CD4-positive, alpha-beta T cell treated with Interleukin-4 for 1 hour (primary cell): ENCODE measurements at regions not wholly inside any gene's neighbourhood (a gene's known extent, or its start where the extent isn't known, plus 50 kb on each side); places are given as distances from the start of the nearest gene placed in this dataset.

ENCODE experiments used
- DNase-seq, 2 donors: peaks; one replicate each; pipeline ENCODE4 v3.0.0-alpha.2; 2020 to 2022

DNA sequence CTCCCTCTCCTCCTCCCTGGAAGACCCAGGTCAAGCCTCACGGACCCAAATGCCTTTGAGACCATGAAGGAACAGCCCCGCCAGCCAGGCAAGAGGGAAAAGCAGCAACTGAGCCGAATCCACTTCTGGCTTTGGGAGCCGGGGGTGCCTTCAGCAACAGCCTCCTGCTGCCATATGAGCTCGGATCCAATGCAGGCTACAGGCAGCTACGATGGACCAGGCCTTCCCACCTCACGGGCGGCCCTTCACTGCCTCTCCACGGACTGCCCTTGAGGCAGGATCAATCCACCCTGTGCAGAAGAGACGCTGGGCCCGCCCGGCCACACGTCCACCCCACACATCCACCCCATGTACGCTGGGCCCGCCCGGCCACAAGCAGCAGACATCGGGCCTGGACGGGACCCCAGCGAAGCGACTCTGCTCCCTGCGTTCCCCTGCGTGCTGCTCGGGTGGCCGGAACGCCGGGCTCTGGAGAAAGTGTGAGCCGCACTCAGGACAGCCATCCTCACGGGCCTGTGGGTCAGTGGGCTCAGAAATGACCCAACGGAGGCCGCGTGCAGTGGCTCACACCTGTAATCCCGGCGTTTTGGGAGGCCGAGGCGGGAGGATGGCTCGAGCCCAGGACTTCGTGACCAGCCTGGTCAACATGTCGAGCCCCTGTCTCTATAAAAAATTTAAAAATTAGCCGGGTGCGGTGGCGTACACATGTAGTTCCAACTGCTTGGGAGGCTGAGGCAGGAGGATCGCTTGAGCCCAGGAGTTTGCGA is 82.0 kb downstream of the FOXL3 start:
- DNase-seq, result no peak

GRCh38 chr7:372546-372931 is 82.6 kb downstream of the FOXL3 start:
- DNase-seq, result no peak

GRCh38 chr7:372932-373791 is 83.2 kb downstream of the FOXL3 start:
- DNase-seq, result peak in 1 of 2 donors; percentile 3

- no peak for DNase-seq
Measured at GRCh38 chr7:373818-374705, 84.1 kb downstream of the FOXL3 start.

- peak in 1 of 2 donors; percentile 9 for DNase-seq
Measured at GRCh38 chr7:374706-375311, 84.8 kb downstream of the FOXL3 start.

GRCh38 chr7:375321-375831 is 85.4 kb downstream of the FOXL3 start:
- DNase-seq, result peak in 1 of 2 donors; percentile 10

DNA sequence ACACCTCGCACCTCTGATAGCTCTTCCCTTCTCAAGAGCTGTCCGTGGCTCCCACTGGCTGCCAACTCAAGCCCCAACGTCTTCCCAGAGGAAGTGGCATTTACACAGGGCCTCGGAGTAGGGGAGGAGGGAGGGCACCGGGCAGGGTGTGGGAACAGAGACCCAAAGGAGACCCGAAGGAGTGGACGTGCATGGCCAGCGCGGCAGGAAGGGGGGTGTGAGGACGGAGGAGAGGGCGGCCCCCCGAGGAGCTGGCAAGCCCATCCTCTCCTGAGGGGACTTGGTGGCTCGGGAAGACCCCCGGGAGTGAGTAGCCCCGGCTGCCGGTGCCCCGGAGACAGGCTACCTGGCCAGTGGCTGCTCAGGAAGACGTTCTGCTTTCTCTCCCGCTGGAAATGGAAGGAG is 85.9 kb downstream of the FOXL3 start:
- peak in 1 of 2 donors; percentile 2 for DNase-seq

GRCh38 chr7:376306-377079 is 86.5 kb downstream of the FOXL3 start:
- peak in 1 of 2 donors; percentile 1 for DNase-seq

- peak in 1 of 2 donors; percentile 8 for DNase-seq
Measured at GRCh38 chr7:377080-378040, 87.4 kb downstream of the FOXL3 start.

DNA sequence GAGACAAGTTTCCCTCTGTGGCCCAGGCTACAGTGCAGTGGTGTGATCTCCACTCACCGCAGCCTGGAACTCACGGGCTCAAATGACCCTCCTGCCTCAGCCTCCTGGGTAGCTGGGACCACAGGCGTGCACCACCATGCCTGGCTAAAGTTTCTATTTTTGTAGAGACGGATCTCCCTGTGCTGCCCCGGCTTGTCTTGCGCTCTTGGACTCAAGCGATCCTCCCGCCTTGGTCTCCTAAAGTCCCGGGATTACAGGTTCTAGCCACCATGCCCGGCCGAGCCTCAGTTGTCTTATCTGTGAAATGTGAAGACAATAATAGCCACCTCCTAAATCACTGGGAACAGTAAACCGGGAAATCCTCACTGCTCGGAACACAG is 88.1 kb downstream of the FOXL3 start:
- DNase-seq, result no peak

DNA sequence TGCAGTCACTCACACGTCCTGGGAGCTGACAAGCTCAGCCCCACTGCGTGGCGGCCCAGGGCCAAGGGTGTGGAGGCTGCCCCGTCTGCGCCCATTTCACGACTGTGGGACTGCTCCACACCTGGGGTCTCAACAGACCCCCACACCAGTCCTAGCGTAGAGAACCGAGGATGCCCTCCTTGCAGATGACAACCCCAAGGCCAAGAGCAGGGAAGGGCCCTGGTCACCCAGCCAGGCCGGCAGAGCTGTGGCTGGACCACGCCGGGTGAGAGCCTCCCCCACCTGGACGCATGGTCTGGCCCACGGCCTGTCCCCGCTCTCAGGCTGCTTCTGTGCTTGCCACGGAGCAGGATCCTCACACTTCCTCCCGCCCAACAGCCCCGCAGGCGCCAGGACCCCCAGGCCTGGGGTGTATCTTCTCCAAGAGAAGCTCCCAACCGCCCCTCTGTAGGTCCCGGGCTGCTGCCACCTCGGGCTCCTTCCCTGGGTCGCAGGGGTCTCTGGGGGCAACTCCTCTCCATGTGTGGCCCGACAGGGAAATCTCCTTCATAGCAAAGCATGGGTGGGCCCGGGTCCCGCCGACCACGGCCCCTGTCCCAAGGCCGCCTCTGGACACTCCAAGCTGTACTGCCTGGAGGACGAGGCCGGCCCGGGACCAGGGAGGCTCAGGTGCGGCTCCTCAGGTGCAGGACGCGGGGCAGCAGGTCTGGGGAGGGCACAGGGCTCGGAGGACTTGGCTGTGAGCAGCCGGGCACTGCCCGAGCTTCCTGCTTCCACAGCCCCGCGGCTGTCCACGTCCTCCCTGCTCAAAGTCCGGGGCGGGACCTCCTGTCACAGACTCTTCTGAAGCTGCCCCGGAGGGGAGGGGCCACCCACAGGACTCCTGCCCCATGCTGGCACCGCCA is 88.8 kb downstream of the FOXL3 start:
- DNase-seq, result peak in 1 of 2 donors; percentile 10

DNA sequence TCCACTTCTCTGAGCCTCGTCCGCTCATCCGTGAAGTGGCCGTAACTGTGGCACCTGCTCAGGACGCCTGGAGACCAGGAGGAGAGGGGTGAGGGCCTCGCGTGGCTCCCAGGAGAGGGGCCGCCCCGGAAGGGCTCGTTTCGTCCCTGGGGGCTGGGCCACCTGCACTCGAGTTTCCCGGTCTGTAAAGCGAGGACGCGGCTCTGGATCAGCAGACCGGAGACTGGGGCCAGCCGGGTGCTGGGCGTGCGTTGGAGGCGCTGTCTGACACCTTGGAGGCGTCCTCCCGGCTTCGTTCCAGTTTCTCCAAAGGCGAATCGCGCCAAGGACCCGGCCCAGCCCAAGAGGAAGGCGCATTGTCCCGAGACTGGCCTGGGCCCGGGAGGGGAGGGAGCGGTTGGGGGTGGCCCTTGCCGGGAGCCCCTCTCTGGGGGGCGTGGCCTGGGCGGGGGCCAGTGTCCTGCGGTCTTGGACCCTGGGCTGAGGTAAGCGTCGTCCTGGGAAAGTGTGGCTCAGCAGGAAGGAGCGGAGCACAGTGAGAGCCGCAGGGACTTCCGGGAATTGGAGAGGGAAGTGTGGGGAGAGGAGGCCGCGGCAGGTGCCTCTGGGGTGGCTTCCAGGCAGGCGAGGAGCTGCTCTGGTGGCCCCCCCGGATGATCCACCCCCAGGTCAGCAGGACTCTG is 89.6 kb downstream of the FOXL3 start:
- no peak for DNase-seq

DNA sequence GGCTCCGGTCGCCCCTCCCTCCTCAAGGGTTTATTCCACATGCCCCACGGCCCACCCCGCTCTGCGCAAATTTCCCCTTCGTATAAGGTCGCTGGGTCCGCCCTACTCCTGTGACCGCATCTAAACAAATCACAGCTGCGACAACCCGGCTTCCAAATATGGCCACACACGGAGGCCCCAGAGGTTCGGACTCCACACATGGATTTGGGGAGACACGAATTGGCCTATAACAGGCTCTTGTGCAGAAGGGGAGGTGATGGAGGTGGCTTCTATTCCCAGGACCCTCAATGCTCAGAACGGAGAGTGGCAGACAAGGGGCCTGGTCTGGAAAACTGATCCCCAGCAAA is 90.1 kb downstream of the FOXL3 start:
- DNase-seq, result no peak

GRCh38 chr7:380711-381210 is 90.8 kb downstream of the FOXL3 start:
- DNase-seq, result no peak

DNA sequence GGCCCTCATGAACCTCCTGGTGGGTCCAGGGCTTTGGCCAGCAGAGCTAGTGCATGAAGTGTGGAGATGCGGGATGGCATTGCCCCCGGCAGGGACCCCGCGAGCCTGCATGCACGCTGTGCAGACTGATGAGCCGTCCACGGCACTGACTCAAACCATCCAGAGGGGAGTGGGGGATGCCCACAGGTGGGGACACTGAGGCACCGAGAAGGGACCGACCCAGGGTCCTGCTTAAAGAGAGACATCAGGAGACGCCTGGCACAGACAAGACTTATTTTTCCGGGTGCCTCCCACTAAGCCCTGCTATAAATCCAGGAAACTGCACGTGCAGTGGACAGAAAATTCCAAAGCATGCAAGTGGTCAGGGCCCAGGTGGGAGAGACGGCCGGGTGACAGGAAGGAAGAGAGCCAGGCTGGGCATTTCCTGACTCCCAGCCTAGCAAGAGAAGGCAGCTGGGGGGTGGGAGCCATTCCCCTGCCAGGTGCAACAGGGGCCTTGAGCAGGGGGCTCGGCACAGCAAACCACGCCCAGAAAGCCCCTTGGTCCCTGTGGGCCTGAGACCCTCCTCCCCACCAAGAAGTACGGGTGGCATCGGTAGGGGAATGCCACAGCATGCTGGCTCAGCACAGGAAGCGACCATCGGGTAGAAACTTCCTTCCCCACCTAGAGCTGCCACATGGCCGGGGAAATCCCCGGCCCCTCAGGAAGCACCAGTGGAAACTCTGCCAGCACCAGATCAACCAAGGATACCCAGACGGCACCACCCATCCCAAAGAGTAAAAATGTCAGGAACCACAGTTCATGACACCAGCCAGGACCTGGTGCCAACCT is 91.5 kb downstream of the FOXL3 start:
- peak; percentile 47 to 55 for DNase-seq

DNA sequence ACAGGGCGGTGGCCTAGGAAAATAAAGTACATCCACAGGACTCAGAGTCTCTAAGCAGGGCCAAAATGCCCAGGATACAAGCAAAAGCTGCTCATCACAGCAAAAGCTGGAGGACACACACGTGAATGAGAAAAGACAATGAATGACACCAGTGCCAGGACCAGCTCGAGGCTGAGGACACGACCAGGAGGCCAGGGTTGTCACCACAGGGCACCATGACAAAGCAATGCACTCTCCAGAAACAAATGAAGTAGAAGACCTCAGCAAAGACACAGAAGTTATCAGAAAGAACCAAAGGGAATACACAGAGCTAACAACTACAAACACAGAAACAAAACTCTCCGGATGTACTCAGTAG is 92.1 kb downstream of the FOXL3 start:
- no peak for DNase-seq

DNA sequence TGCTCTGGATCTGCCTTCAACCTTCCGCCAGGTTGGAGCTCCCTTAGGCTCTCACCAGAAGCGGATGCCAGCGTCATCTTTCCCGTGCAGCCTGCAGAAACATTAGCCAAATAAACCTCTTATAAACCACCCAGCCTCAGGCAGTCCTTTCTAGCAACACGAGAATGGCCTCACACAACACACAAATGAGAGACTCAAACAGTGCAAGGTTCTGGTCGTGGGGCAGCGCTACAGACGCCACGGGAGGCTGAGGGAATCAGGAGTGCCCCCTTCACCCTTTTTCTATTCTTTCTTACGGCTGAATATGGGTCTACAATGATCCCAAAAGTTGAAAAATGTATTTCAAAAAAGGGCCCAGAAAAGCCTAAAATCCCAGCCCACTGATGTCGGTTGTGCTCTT is 96.4 kb downstream of the FOXL3 start:
- no peak for DNase-seq
